AG10803 (cell line): ENCODE measurements at regions not wholly inside any gene's neighbourhood (a gene's known extent, or its start where the extent isn't known, plus 50 kb on each side); places are given as distances from the start of the nearest gene placed in this dataset.
A peak's percentile ranks its signal among the peaks of the same experiment; 100 is the strongest.

Source experiments
- DNase-seq: peaks from one replicate; pipeline ENCODE4 v3.0.0; 2010; ENCODE audit warnings: low read depth
- H3K4me3 ChIP-seq: 2 replicates; pipeline ENCODE4 v1.5.1; 2011; ENCODE audit warnings: mild to moderate bottlenecking, low read length, control low read depth
- CTCF ChIP-seq: conservative IDR thresholded peaks from 2 replicates; pipeline ENCODE4 v1.5.1; 2011; ENCODE audit warnings: mild to moderate bottlenecking, low read length, control low read depth, inconsistent platforms

- H3K4me3 ChIP-seq = no peak overlapping the region
- no peak for DNase-seq
- TF ChIP-seq CTCF = no peak
Observed at GRCh38 chr6:111994791-111995190, 59.1 kb upstream of the CCN6 start.

GRCh38 chr6:111995404-111995803, 58.5 kb upstream of the CCN6 start:
- H3K4me3 ChIP-seq = no peak overlapping the region
- no peak for TF ChIP-seq CTCF
- peak; percentile 68 for DNase-seq

- DNase-seq = no peak
- TF ChIP-seq CTCF = no peak
- no peak overlapping the region for H3K4me3 ChIP-seq
Observed at GRCh38 chr6:111996144-111996865, 57.6 kb upstream of the CCN6 start.

GRCh38 chr6:111997078-111997852, 56.6 kb upstream of the CCN6 start:
- no peak overlapping the region for H3K4me3 ChIP-seq
- TF ChIP-seq CTCF = peak; percentile 96

GRCh38 chr6:111997853-111998208, 56.1 kb upstream of the CCN6 start:
- DNase-seq = no peak
- no peak for TF ChIP-seq CTCF
- no peak overlapping the region for H3K4me3 ChIP-seq

More at GRCh38 chr6:111997078-111997852, 56.6 kb upstream of the CCN6 start:
- peak; percentile 78 for DNase-seq

GRCh38 chr6:112002307-112002706, 51.6 kb upstream of the CCN6 start:
- no peak for DNase-seq
- H3K4me3 ChIP-seq = no peak overlapping the region
- TF ChIP-seq CTCF = no peak
